Adrenal gland (tissue), 9 donors: ENCODE measurements at regions not wholly inside any gene's neighbourhood (a gene's known extent, or its start where the extent isn't known, plus 50 kb on each side); places are given as distances from the start of the nearest gene placed in this dataset.
A peak's percentile ranks its signal among the peaks of the same experiment; 100 is the strongest.

Experiments
- DNase-seq, 7 donors: peaks; one replicate each; pipeline ENCODE4 v3.0.0-alpha.2; 2019 to 2020
- H3K27ac ChIP-seq, 5 donors: fragments of 200-600 bp; sonication (generic) in 4 of 5; 1 replicate in 3 of 5; 2 replicates in 2 of 5; pipeline versions ENCODE4 v1.5.1 to v1.8.0; 2016 to 2020; ENCODE audit warnings: mild to moderate bottlenecking in 1 of 5
- H3K27me3 ChIP-seq: fragments of 200-600 bp; 2 replicates; pipeline ENCODE4 v1.8.0; 2021
- H3K36me3 ChIP-seq, 2 donors: fragments of 200-600 bp; replicated peaks in 1 of 2; 1 replicate in 1 of 2; 2 replicates in 1 of 2; pipeline versions ENCODE4 v1.5.1 to v1.8.0; 2018 to 2022
- H3K4me1 ChIP-seq, 2 donors: fragments of 200-600 bp; replicated peaks in 1 of 2; 1 replicate in 1 of 2; 2 replicates in 1 of 2; pipeline versions ENCODE4 v1.5.1 to v1.8.0; 2018 to 2021
- H3K4me3 ChIP-seq, 4 donors: fragments of 200-600 bp; sonication (generic) in 3 of 4; one replicate each; pipeline ENCODE4 v1.5.1; 2016 to 2018
- H3K9me3 ChIP-seq, 3 donors: fragments of 200-600 bp; sonication (generic) in 1 of 3; replicated peaks in 1 of 3; 1 replicate in 2 of 3; 2 replicates in 1 of 3; pipeline versions ENCODE4 v1.5.1 to v1.8.0; 2016 to 2021
- POLR2A ChIP-seq, 2 donors: fragments of 450-650 bp; IDR thresholded peaks; one replicate each; pipeline ENCODE4 v1.6.1; 2017; ENCODE audit warnings: antibody characterized with exemption in 2 of 2, mild to moderate bottlenecking in 2 of 2, moderate library complexity in 1 of 2
- WGBS, 4 donors: extraction: QIAGEN DNeasy Blood & Tissue Kit in 2 of 4; methylation state at CpG; one replicate each; pipeline versions ENCODE4 v1.1.5 to v1.1.7; 2013 to 2017; 5-methylcytosine and 5-hydroxymethylcytosine counted together
- intact Hi-C, 2 donors: fragments of 100-400 bp; cut with DNase I; formaldehyde crosslinking; loops; one replicate each; pipeline versions ENCODE4 v1.14.1 to v1.15.0; 2022 to 2023
- TF ChIP-seq, protein P1 (sequence below), 6 experiments: fragments of 450-650 bp in 4 of 6; fragments of 200-600 bp in 2 of 6; sonication (generic) in 1 of 6; IDR thresholded peaks; 1 replicate in 5 of 6; 2 replicates in 1 of 6; pipeline versions ENCODE4 v1.5.1 to v1.8.0; 2016 to 2021; ENCODE audit warnings: antibody characterized with exemption in 6 of 6, mild to moderate bottlenecking in 2 of 6, moderate library complexity in 1 of 6
- donor health status: healthy with polysubstance abuse.
- donor health status: Bipolar disorder and iron deficiency.
- donor health status: DM: yes; HTN: yes; CAD: no.
- donor health status: DM: no; HTN: no; CAD: no.
- donor health status: DM: no; HTN: no; CAD: no.

- no peaks in the 10 kb centered on the region for H3K4me1 ChIP-seq
- H3K4me3 ChIP-seq = no peak overlapping the region
- intact Hi-C loops = no loop called here
- WGBS, 4 donors = 77 to 87% (median 81%) methylated on average over 6 to 14 of the region's 14 CpGs
- H3K36me3 ChIP-seq = no peaks in the 10 kb centered on the region
- peaks cover 4% of the 10 kb centered on the region for H3K27me3 ChIP-seq
- TF ChIP-seq POLR2A (IDR thresholded peaks at IDR 0.05) = no peak
- TF ChIP-seq, protein P1, sequence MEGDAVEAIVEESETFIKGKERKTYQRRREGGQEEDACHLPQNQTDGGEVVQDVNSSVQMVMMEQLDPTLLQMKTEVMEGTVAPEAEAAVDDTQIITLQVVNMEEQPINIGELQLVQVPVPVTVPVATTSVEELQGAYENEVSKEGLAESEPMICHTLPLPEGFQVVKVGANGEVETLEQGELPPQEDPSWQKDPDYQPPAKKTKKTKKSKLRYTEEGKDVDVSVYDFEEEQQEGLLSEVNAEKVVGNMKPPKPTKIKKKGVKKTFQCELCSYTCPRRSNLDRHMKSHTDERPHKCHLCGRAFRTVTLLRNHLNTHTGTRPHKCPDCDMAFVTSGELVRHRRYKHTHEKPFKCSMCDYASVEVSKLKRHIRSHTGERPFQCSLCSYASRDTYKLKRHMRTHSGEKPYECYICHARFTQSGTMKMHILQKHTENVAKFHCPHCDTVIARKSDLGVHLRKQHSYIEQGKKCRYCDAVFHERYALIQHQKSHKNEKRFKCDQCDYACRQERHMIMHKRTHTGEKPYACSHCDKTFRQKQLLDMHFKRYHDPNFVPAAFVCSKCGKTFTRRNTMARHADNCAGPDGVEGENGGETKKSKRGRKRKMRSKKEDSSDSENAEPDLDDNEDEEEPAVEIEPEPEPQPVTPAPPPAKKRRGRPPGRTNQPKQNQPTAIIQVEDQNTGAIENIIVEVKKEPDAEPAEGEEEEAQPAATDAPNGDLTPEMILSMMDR (IDR thresholded peaks at IDR 0.05) = no peak
- peak in 1 of 7 donors; percentile 4 for DNase-seq
- H3K9me3 ChIP-seq = no peaks in the 10 kb centered on the region
- no peak overlapping the region for H3K27ac ChIP-seq
Observed at GRCh38 chr16:86093801-86094750, 195.1 kb downstream of the IRF8 start.

GRCh38 chr16:86095131-86095752, 196.3 kb downstream of the IRF8 start:
- peak in 1 of 7 donors; percentile 4 for DNase-seq
- WGBS, 4 donors = 63 to 89% (median 82%) methylated on average over 9 to 15 of the region's 15 CpGs
- peaks cover 8% of the 10 kb centered on the region for H3K27me3 ChIP-seq
- H3K4me3 ChIP-seq = no peak overlapping the region
- no peaks in the 10 kb centered on the region for H3K36me3 ChIP-seq
- no peaks in the 10 kb centered on the region for H3K9me3 ChIP-seq
- TF ChIP-seq, protein P1 (IDR thresholded peaks at IDR 0.05) = no peak
- no peak for TF ChIP-seq POLR2A (IDR thresholded peaks at IDR 0.05)
- H3K4me1 ChIP-seq = no peaks in the 10 kb centered on the region
- no peak overlapping the region for H3K27ac ChIP-seq
- intact Hi-C loops = no loop called here

GRCh38 chr16:86095906-86096485, 197.0 kb downstream of the IRF8 start:
- 73 to 86% (median 83%) methylated on average over 2 to 6 of the region's 6 CpGs for WGBS, 4 donors
- H3K4me1 ChIP-seq = no peaks in the 10 kb centered on the region
- DNase-seq = peak in 1 of 7 donors; percentile 5
- TF ChIP-seq, protein P1 (IDR thresholded peaks at IDR 0.05) = no peak
- TF ChIP-seq POLR2A (IDR thresholded peaks at IDR 0.05) = no peak
- no peak overlapping the region for H3K4me3 ChIP-seq
- no peak overlapping the region for H3K27ac ChIP-seq
- H3K9me3 ChIP-seq = no peaks in the 10 kb centered on the region
- intact Hi-C loops = no loop called here
- no peaks in the 10 kb centered on the region for H3K36me3 ChIP-seq
- H3K27me3 ChIP-seq = peaks cover 12% of the 10 kb centered on the region

- H3K36me3 ChIP-seq = no peaks in the 10 kb centered on the region
- TF ChIP-seq, protein P1 (IDR thresholded peaks at IDR 0.05) = no peak
- TF ChIP-seq POLR2A (IDR thresholded peaks at IDR 0.05) = no peak
- H3K4me1 ChIP-seq = no peaks in the 10 kb centered on the region
- peaks cover 15% of the 10 kb centered on the region for H3K27me3 ChIP-seq
- no peak overlapping the region for H3K27ac ChIP-seq
- H3K9me3 ChIP-seq = no peaks in the 10 kb centered on the region
- no peak for DNase-seq
- WGBS, 4 donors = 76 to 83% (median 80%) methylated on average over 7 of the region's 7 CpGs
- intact Hi-C loops = no loop called here
- no peak overlapping the region for H3K4me3 ChIP-seq
Observed at GRCh38 chr16:86096850-86097249, 197.9 kb downstream of the IRF8 start.
